HepG2 (cell line): ENCODE measurements at regions not wholly inside any gene's neighbourhood (a gene's known extent, or its start where the extent isn't known, plus 50 kb on each side); places are given as distances from the start of the nearest gene placed in this dataset.

Source experiments
- ATAC-seq: fragments of 200-7000 bp; cut with Tn5 transposase; 3 replicates; pipeline ENCODE4 v1.9.1; 2020; ENCODE audit warnings: mild to moderate bottlenecking, moderate library complexity
- BruUV-seq: library from RNA; stranded (reverse); fragments of 400-500 nt; replicated peaks from 2 replicates; lab custom pipeline; 2021; lab: Mats Ljungman, UMichigan
- CTCF ChIA-PET: fragments of 300-600 bp; formaldehyde crosslinking; extraction: SDS; loops from one replicate; lab custom pipeline; 2021; ENCODE audit warnings: low total read pairs, inconsistent platforms, low intra/inter-chr PET ratio; lab: Yijun Ruan, JAX
- POLR2A ChIA-PET: fragments of 350-600 bp; sonication (Branson Sonifier 250); formaldehyde crosslinking; loops from one replicate; lab custom pipeline; 2020; ENCODE audit warnings: antibody characterized with exemption, inconsistent platforms; lab: Yijun Ruan, JAX
- DNase-seq: peaks from one replicate; pipeline ENCODE4 v3.0.0-alpha.2; 2015; ENCODE audit warnings: low spot score
- FAIRE-seq: peaks from 3 replicates; lab custom pipeline; 2011; peaks lifted over from hg19 to GRCh38; lab: Jason Lieb, UNC
- H2AFZ ChIP-seq: one replicate; pipeline ENCODE4 v1.6.1; 2011; ENCODE audit warnings: low read length, inconsistent platforms
- H3K27ac ChIP-seq: fragments of 300-600 bp; 3 replicates; pipeline ENCODE4 v1.8.0; 2011; ENCODE audit warnings: mixed run types, mild to moderate bottlenecking, mixed read lengths, low read length, inconsistent platforms; ENCODE audit not compliant: insufficient read depth; ENCODE audit errors: extremely low read length
- H3K27me3 ChIP-seq, 2 experiments: fragments of 200-600 bp in 1 of 2; 2 replicates in 1 of 2; 3 replicates in 1 of 2; pipeline versions ENCODE4 v1.6.0 to v1.8.0; 2011; ENCODE audit warnings: low read length in 2 of 2, mild to moderate bottlenecking in 2 of 2, moderate library complexity in 2 of 2, inconsistent platforms in 1 of 2; ENCODE audit not compliant: insufficient read depth in 2 of 2, control insufficient read depth in 1 of 2
- H3K36me3 ChIP-seq, 2 experiments: fragments of 200-600 bp in 1 of 2; replicated peaks in 1 of 2; 2 replicates in 1 of 2; 3 replicates in 1 of 2; pipeline versions ENCODE4 v1.5.1 to v1.8.0; 2011; ENCODE audit warnings: low read length in 2 of 2, inconsistent platforms in 1 of 2; ENCODE audit not compliant: insufficient read depth in 2 of 2, control insufficient read depth in 1 of 2
- H3K4me1 ChIP-seq: 2 replicates; pipeline ENCODE4 v1.5.1; 2012; ENCODE audit warnings: low read length, inconsistent platforms; ENCODE audit not compliant: insufficient read depth
- H3K4me2 ChIP-seq: 2 replicates; pipeline ENCODE4 v1.6.0; 2011; ENCODE audit warnings: low read depth, low read length, inconsistent platforms
- H3K4me3 ChIP-seq, 3 experiments: fragments of 200-600 bp in 1 of 3; sonication (generic), shearing (Covaris generic) in 1 of 3; replicated peaks in 1 of 3; 2 replicates each; pipeline ENCODE4 v1.5.1; 2011 to 2016; ENCODE audit warnings: low read length in 3 of 3, inconsistent platforms in 2 of 3, low read depth in 2 of 3, mild to moderate bottlenecking in 2 of 3, control low read depth in 1 of 3, mixed read lengths in 1 of 3; ENCODE audit not compliant: insufficient read depth in 1 of 3
- H3K79me2 ChIP-seq: one replicate; pipeline ENCODE4 v1.6.1; 2011; ENCODE audit warnings: low read length, inconsistent platforms; ENCODE audit not compliant: insufficient read depth
- H3K9ac ChIP-seq: 2 replicates; pipeline ENCODE4 v1.6.0; 2011; ENCODE audit warnings: mild to moderate bottlenecking, low read depth, low read length, inconsistent platforms; ENCODE audit not compliant: insufficient read depth
- H3K9me3 ChIP-seq: 2 replicates; pipeline ENCODE4 v1.5.1; 2012; ENCODE audit warnings: mild to moderate bottlenecking, low read length
- H4K20me1 ChIP-seq: 2 replicates; pipeline ENCODE4 v1.6.0; 2011; ENCODE audit warnings: inconsistent platforms, mild to moderate bottlenecking, low read length, moderate library complexity; ENCODE audit not compliant: insufficient read depth
- AHR ChIP-seq: IDR thresholded peaks from 2 replicates; pipeline ENCODE4 v1.6.1; 2018; ENCODE audit warnings: missing genetic modification reagents, missing compliant biosample characterization
- CBX5 ChIP-seq: sonication (generic); formaldehyde crosslinking; IDR thresholded peaks from 2 replicates; pipeline ENCODE4 v1.4.0; 2020; ENCODE audit warnings: missing genetic modification reagents, borderline replicate concordance
- DNMT3B ChIP-seq: conservative IDR thresholded peaks from 2 replicates; pipeline ENCODE4 v1.6.1; 2016; ENCODE audit warnings: missing biosample characterization, control low read depth
- HINFP ChIP-seq: sonication (generic); formaldehyde crosslinking; IDR thresholded peaks from 2 replicates; pipeline ENCODE4 v1.4.0; 2020; ENCODE audit warnings: low read depth, mild to moderate bottlenecking, missing genetic modification reagents
- KLF16 ChIP-seq, 2 experiments: sonication (generic) in 1 of 2; formaldehyde crosslinking in 1 of 2; IDR thresholded peaks; 2 replicates each; pipeline versions ENCODE4 v1.6.1 to v1.8.0; 2016 to 2023; ENCODE audit warnings: missing genetic modification reagents in 2 of 2, missing compliant biosample characterization in 1 of 2
- NBN ChIP-seq: fragments of 450-650 bp; conservative IDR thresholded peaks from 2 replicates; pipeline ENCODE4 v1.6.1; 2017
- SAFB2 ChIP-seq: sonication (generic); formaldehyde crosslinking; IDR thresholded peaks from 2 replicates; pipeline ENCODE4 v1.5.1; 2020; ENCODE audit warnings: missing genetic modification reagents, low read depth, mild to moderate bottlenecking, borderline replicate concordance
- ZNF296 ChIP-seq: sonication (generic); formaldehyde crosslinking; conservative IDR thresholded peaks from 2 replicates; pipeline ENCODE4 v1.5.0; 2020; ENCODE audit warnings: mild to moderate bottlenecking, missing genetic modification reagents
- ZNF331 ChIP-seq: sonication (generic); formaldehyde crosslinking; IDR thresholded peaks from 2 replicates; pipeline ENCODE4 v1.4.0; 2020; ENCODE audit warnings: missing genetic modification reagents
- ZNF468 ChIP-seq: sonication (generic); formaldehyde crosslinking; IDR thresholded peaks from 2 replicates; pipeline ENCODE4 v1.8.0; 2022; ENCODE audit warnings: mild to moderate bottlenecking, moderate library complexity, missing genetic modification reagents
- ZNF557 ChIP-seq: sonication (generic); formaldehyde crosslinking; IDR thresholded peaks from 2 replicates; pipeline ENCODE4 v1.4.0; 2020; ENCODE audit warnings: missing genetic modification reagents
- ZXDC ChIP-seq: sonication (generic); formaldehyde crosslinking; IDR thresholded peaks from 2 replicates; pipeline ENCODE4 v1.5.0; 2020; ENCODE audit warnings: mild to moderate bottlenecking, missing genetic modification reagents
- WGBS: methylation state at CpG from one replicate; pipeline ENCODE4 v1.1.6; 2017; ENCODE audit warnings: low lambda C conversion rate; 5-methylcytosine and 5-hydroxymethylcytosine counted together
- in situ Hi-C: cut with HindIII; loops from 2 replicates; pipeline ENCODE4 v1.10.0; 2017; ENCODE audit warnings: low pct_unique_long_range_greater_than_20kb; ENCODE audit not compliant: extremely low pct_ligation_motif_present
- intact Hi-C: fragments of 100-400 bp; cut with micrococcal nuclease; formaldehyde crosslinking; loops from one replicate; pipeline ENCODE4 v1.10.0; 2022; ENCODE audit not compliant: unreplicated experiment

- no peaks in the 10 kb centered on the region for H3K4me1 ChIP-seq
- H4K20me1 ChIP-seq: no peaks in the 10 kb centered on the region
- intact Hi-C loops (no loop called here), in situ Hi-C loops (no loop called here)
- no peak overlapping the region for H3K27ac ChIP-seq
- no peak overlapping the region for H2AFZ ChIP-seq
- H3K79me2 ChIP-seq: no peaks in the 10 kb centered on the region
- H3K9ac ChIP-seq: no peak overlapping the region
- DNase-seq (no peak), ATAC-seq (no peak), FAIRE-seq (no peak)
- TF ChIP-seq CBX5 (CRISPR knock-in tag) (no peak), HINFP (CRISPR knock-in tag) (no peak), ZNF331 (CRISPR knock-in tag) (no peak), NBN (no peak), ZNF468 (CRISPR knock-in tag) (no peak), ZNF557 (CRISPR knock-in tag) (no peak), DNMT3B (CRISPR knock-in tag) (no peak), KLF16 (CRISPR knock-in tag; IDR thresholded peaks at IDR 0.05) (no peak), ZXDC (no peak), SAFB2 (no peak), ZNF296 (CRISPR knock-in tag) (no peak), AHR (no peak)
- H3K4me2 ChIP-seq: no peak overlapping the region
- 32% methylated on average over 4 of the region's 10 CpGs for WGBS
- no peaks in the 10 kb centered on the region for H3K9me3 ChIP-seq
- no peak overlapping the region for H3K4me3 ChIP-seq
- no TSS peak for BruUV-seq
- ChIA-PET CTCF (no interaction called here), POLR2A (no interaction called here)
- H3K36me3 ChIP-seq: no peaks in the 10 kb centered on the region
- peaks cover 0 to 1% of the 10 kb centered on the region in 2 experiments; a peak in 3 of 5 replicates for H3K27me3 ChIP-seq
These were observed 449.4 kb downstream of the TCERG1L start for GRCh38 chr10:130862122-130862521.
